HEK293T (cell line): ENCODE measurements at regions not wholly inside any gene's neighbourhood (a gene's known extent, or its start where the extent isn't known, plus 50 kb on each side); places are given as distances from the start of the nearest gene placed in this dataset.

Experiments used
- BHLHE40 ChIP-seq: fragments of 450-650 bp; IDR thresholded peaks from 2 replicates; pipeline ENCODE4 v1.6.1; 2016; ENCODE audit warnings: mild to moderate bottlenecking, moderate library complexity, borderline replicate concordance
- ELF4 ChIP-seq: fragments of 450-650 bp; IDR thresholded peaks from 2 replicates; pipeline ENCODE4 v1.6.1; 2017; ENCODE audit warnings: antibody characterized with exemption
- FOXK2 ChIP-seq: fragments of 450-650 bp; IDR thresholded peaks from 2 replicates; pipeline ENCODE4 v1.6.1; 2016; ENCODE audit warnings: mild to moderate bottlenecking
- HDGF ChIP-seq: fragments of 450-650 bp; IDR thresholded peaks from 2 replicates; pipeline ENCODE4 v1.6.1; 2017; ENCODE audit warnings: antibody characterized with exemption, borderline replicate concordance
- L3MBTL2 ChIP-seq: fragments of 450-650 bp; conservative IDR thresholded peaks from 2 replicates; pipeline ENCODE4 v1.6.1; 2016; ENCODE audit warnings: mild to moderate bottlenecking
- LEF1 ChIP-seq: fragments of 450-650 bp; IDR thresholded peaks from 2 replicates; pipeline ENCODE4 v1.6.1; 2017; ENCODE audit warnings: mild to moderate bottlenecking, borderline replicate concordance
- SP1 ChIP-seq: fragments of 450-650 bp; IDR thresholded peaks from 2 replicates; pipeline ENCODE4 v1.6.1; 2017
- SUZ12 ChIP-seq: fragments of 450-650 bp; IDR thresholded peaks from 2 replicates; pipeline ENCODE4 v1.6.1; 2016; ENCODE audit warnings: mild to moderate bottlenecking
- ZNF384 ChIP-seq: fragments of 450-650 bp; IDR thresholded peaks from 2 replicates; pipeline ENCODE4 v1.6.1; 2016
- TF ChIP-seq, protein P1 (sequence below): fragments of 450-650 bp; IDR thresholded peaks from 2 replicates; pipeline ENCODE4 v1.6.1; 2016

- TF ChIP-seq BHLHE40 (no peak), SP1 (no peak), ELF4 (no peak), L3MBTL2 (no peak), SUZ12 (no peak), FOXK2 (no peak), HDGF (no peak), LEF1 (no peak), ZNF384 (no peak)
- TF ChIP-seq, protein P1, sequence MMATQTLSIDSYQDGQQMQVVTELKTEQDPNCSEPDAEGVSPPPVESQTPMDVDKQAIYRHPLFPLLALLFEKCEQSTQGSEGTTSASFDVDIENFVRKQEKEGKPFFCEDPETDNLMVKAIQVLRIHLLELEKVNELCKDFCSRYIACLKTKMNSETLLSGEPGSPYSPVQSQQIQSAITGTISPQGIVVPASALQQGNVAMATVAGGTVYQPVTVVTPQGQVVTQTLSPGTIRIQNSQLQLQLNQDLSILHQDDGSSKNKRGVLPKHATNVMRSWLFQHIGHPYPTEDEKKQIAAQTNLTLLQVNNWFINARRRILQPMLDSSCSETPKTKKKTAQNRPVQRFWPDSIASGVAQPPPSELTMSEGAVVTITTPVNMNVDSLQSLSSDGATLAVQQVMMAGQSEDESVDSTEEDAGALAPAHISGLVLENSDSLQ: no peak
Observed at GRCh38 chr4:126520731-126521130, 1112.0 kb upstream of the INTU start.
